DND-41 (cell line): ENCODE measurements at regions not wholly inside any gene's neighbourhood (a gene's known extent, or its start where the extent isn't known, plus 50 kb on each side); places are given as distances from the start of the nearest gene placed in this dataset.

ENCODE experiments used
- ATAC-seq: fragments of 200-7000 bp; cut with Tn5 transposase; 3 replicates; pipeline ENCODE4 v1.9.1; 2021; ENCODE audit warnings: low read depth; ENCODE audit not compliant: insufficient read depth
- DNase-seq: peaks from one replicate; pipeline ENCODE4 v3.0.0-alpha.2; 2020
- H2AFZ ChIP-seq: 2 replicates; pipeline ENCODE4 v1.6.0; 2012; ENCODE audit warnings: low read depth, low read length
- H3K27ac ChIP-seq: 2 replicates; pipeline ENCODE4 v1.5.1; 2012; ENCODE audit warnings: low read length, inconsistent platforms
- H3K27me3 ChIP-seq: fragments of 200-600 bp; sonication (generic); 2 replicates; pipeline ENCODE4 v1.6.0; 2012; ENCODE audit warnings: low read length, mild to moderate bottlenecking, inconsistent platforms; ENCODE audit not compliant: insufficient read depth, poor library complexity
- H3K36me3 ChIP-seq: 2 replicates; pipeline ENCODE4 v1.5.1; 2012; ENCODE audit warnings: low read length, inconsistent platforms; ENCODE audit not compliant: insufficient read depth
- H3K4me1 ChIP-seq: 2 replicates; pipeline ENCODE4 v1.5.1; 2012; ENCODE audit warnings: mild to moderate bottlenecking, low read length; ENCODE audit not compliant: insufficient read depth
- H3K4me2 ChIP-seq: 2 replicates; pipeline ENCODE4 v1.6.0; 2012; ENCODE audit warnings: mild to moderate bottlenecking, moderate library complexity, low read length, inconsistent platforms; ENCODE audit not compliant: insufficient read depth
- H3K4me3 ChIP-seq, 2 experiments: fragments of 200-600 bp in 1 of 2; shearing (Covaris generic) in 1 of 2; 2 replicates each; pipeline ENCODE4 v1.5.1; 2012 to 2016; ENCODE audit warnings: inconsistent platforms in 2 of 2, low read length in 2 of 2, mild to moderate bottlenecking in 2 of 2, low read depth in 1 of 2, moderate library complexity in 1 of 2
- H3K79me2 ChIP-seq: 2 replicates; pipeline ENCODE4 v1.6.0; 2012; ENCODE audit warnings: low read length, inconsistent platforms; ENCODE audit not compliant: insufficient read depth
- H3K9ac ChIP-seq: 2 replicates; pipeline ENCODE4 v1.6.0; 2012; ENCODE audit warnings: low read depth, mild to moderate bottlenecking, inconsistent platforms, low read length, moderate library complexity
- H3K9me3 ChIP-seq: 2 replicates; pipeline ENCODE4 v1.5.1; 2012; ENCODE audit warnings: low read length, moderate library complexity, mild to moderate bottlenecking, inconsistent platforms; ENCODE audit not compliant: insufficient read depth, severe bottlenecking
- H4K20me1 ChIP-seq: 2 replicates; pipeline ENCODE4 v1.6.0; 2012; ENCODE audit warnings: low read length; ENCODE audit not compliant: insufficient read depth
- CTCF ChIP-seq: IDR thresholded peaks from 2 replicates; pipeline ENCODE4 v1.5.1; 2012; ENCODE audit warnings: borderline replicate concordance, low read length, moderate library complexity, mild to moderate bottlenecking; ENCODE audit not compliant: poor library complexity, severe bottlenecking; ENCODE audit errors: extremely low read depth
- EZH2 ChIP-seq: IDR thresholded peaks from 3 replicates; pipeline ENCODE4 v1.6.1; 2012; ENCODE audit warnings: borderline replicate concordance, low read depth, mild to moderate bottlenecking, moderate library complexity, low read length, inconsistent platforms; ENCODE audit not compliant: severe bottlenecking

- H3K79me2 ChIP-seq: no peaks in the 10 kb centered on the region
- no peak overlapping the region for H3K4me2 ChIP-seq
- H3K9ac ChIP-seq: no peak overlapping the region
- H3K4me3 ChIP-seq: no peak overlapping the region
- H3K4me1 ChIP-seq: no peaks in the 10 kb centered on the region
- no peak overlapping the region for H3K27ac ChIP-seq
- ATAC-seq (no peak), DNase-seq (no peak)
- no peaks in the 10 kb centered on the region for H3K36me3 ChIP-seq
- H2AFZ ChIP-seq: no peak overlapping the region
- TF ChIP-seq CTCF: no peak
- H3K9me3 ChIP-seq: no peaks in the 10 kb centered on the region
- no peaks in the 10 kb centered on the region; the same call in 1 of the 2 replicates for H4K20me1 ChIP-seq
- no peaks in the 10 kb centered on the region for H3K27me3 ChIP-seq
Measured at GRCh38 chr1:37113285-37113997, 79.1 kb upstream of the GRIK3 start.

- Histone ChIP-seq H3K27ac (no peak overlapping the region), H3K9ac (no peak overlapping the region), H3K4me1 (no peaks in the 10 kb centered on the region), H2AFZ (no peak overlapping the region), H3K4me3 (no peak overlapping the region), H4K20me1 (no peaks in the 10 kb centered on the region; the same call in 1 of the 2 replicates), H3K27me3 (no peaks in the 10 kb centered on the region), H3K4me2 (no peak overlapping the region), H3K79me2 (no peaks in the 10 kb centered on the region), H3K36me3 (no peaks in the 10 kb centered on the region), H3K9me3 (no peaks in the 10 kb centered on the region)
- TF ChIP-seq EZH2 (no peak), CTCF (no peak)
- ATAC-seq (no peak), DNase-seq (no peak)
Measured at GRCh38 chr1:37118790-37119189, 84.5 kb upstream of the GRIK3 start.

- H4K20me1 ChIP-seq: no peaks in the 10 kb centered on the region
- no peaks in the 10 kb centered on the region for H3K9me3 ChIP-seq
- DNase-seq: no peak
- no peaks in the 10 kb centered on the region for H3K79me2 ChIP-seq
- no peaks in the 10 kb centered on the region for H3K4me1 ChIP-seq
- no peak overlapping the region for H3K4me2 ChIP-seq
- H3K36me3 ChIP-seq: no peaks in the 10 kb centered on the region
- no peak for TF ChIP-seq CTCF
- TF ChIP-seq EZH2: no peak
- no peak overlapping the region for H3K27ac ChIP-seq
- H3K4me3 ChIP-seq: no peak overlapping the region
- no peak overlapping the region for H3K9ac ChIP-seq
- no peak for ATAC-seq
- H2AFZ ChIP-seq: no peak overlapping the region
- H3K27me3 ChIP-seq: no peaks in the 10 kb centered on the region
Measured at GRCh38 chr1:37120279-37120678, 86.0 kb upstream of the GRIK3 start.
